A549 (cell line): ENCODE measurements at regions not wholly inside any gene's neighbourhood (a gene's known extent, or its start where the extent isn't known, plus 50 kb on each side); places are given as distances from the start of the nearest gene placed in this dataset.

Source experiments
- ATAC-seq, 2 experiments: fragments of 200-7000 bp in 1 of 2; fragments of >200 bp in 1 of 2; cut with Nextera tagmentation in 1 of 2; cut with Tn5 transposase in 1 of 2; 3 replicates each; pipeline versions ENCODE4 v1.8.0 to v1.9.1; 2018 to 2020; ENCODE audit warnings: mild to moderate bottlenecking in 1 of 2, moderate library complexity in 1 of 2
- CTCF ChIA-PET: fragments of 300-600 bp; sonication (Branson Sonifier 250); formaldehyde crosslinking; extraction: SDS; loops from one replicate; lab custom pipeline; 2021; ENCODE audit warnings: antibody characterized with exemption, inconsistent platforms; lab: Yijun Ruan, JAX
- POLR2A ChIA-PET: fragments of 350-600 bp; formaldehyde crosslinking; extraction: SDS; loops from one replicate; lab custom pipeline; 2021; ENCODE audit warnings: antibody characterized with exemption, inconsistent platforms; lab: Yijun Ruan, JAX
- DNase-seq, 2 experiments: peaks; one replicate each; pipeline versions ENCODE4 v3.0.0 to v3.0.0-alpha.2; 2011 to 2016; ENCODE audit warnings: low read depth in 1 of 2, low spot score in 1 of 2
- FAIRE-seq: peaks from 2 replicates; lab custom pipeline; 2011; peaks lifted over from hg19 to GRCh38; lab: Jason Lieb, UNC
- H3K27ac ChIP-seq, 2 experiments: fragments of >200 bp; sonication (Bioruptor Twin); formaldehyde crosslinking; 3 replicates each; pipeline ENCODE4 v1.5.1; 2016 to 2017
- H3K4me1 ChIP-seq: fragments of >200 bp; sonication (Bioruptor Twin); formaldehyde crosslinking; 3 replicates; pipeline ENCODE4 v1.6.1; 2016
- H3K4me2 ChIP-seq: fragments of >200 bp; sonication (Bioruptor Twin); formaldehyde crosslinking; 3 replicates; pipeline ENCODE4 v1.6.1; 2016
- H3K4me3 ChIP-seq: fragments of >200 bp; sonication (Bioruptor Twin); formaldehyde crosslinking; 3 replicates; pipeline ENCODE4 v1.5.1; 2016
- H3K9me3 ChIP-seq: fragments of >200 bp; sonication (Bioruptor Twin); formaldehyde crosslinking; 3 replicates; pipeline ENCODE4 v1.6.1; 2016
- CHD2 ChIP-seq: fragments of 150-350 bp; IDR thresholded peaks from 2 replicates; pipeline ENCODE4 v1.6.1; 2014; ENCODE audit warnings: low read length; ENCODE audit not compliant: partially characterized antibody
- CHD4 ChIP-seq: fragments of 200-600 bp; sonication (generic); IDR thresholded peaks from 2 replicates; pipeline ENCODE4 v1.6.1; 2016; ENCODE audit warnings: antibody characterized with exemption, mild to moderate bottlenecking, borderline replicate concordance
- EHF ChIP-seq: fragments of 250-450 bp; sonication (Bioruptor Pico); IDR thresholded peaks from 2 replicates; pipeline ENCODE4 v1.5.0; 2020; ENCODE audit warnings: mild to moderate bottlenecking
- EHMT2 ChIP-seq: fragments of 200-600 bp; sonication (generic); IDR thresholded peaks from 2 replicates; pipeline ENCODE4 v1.6.1; 2016; ENCODE audit warnings: antibody characterized with exemption, low read depth, mild to moderate bottlenecking, moderate library complexity
- EP300 ChIP-seq, 2 experiments: fragments of >200 bp; sonication (Bioruptor Twin); formaldehyde crosslinking; IDR thresholded peaks; 2 replicates in 1 of 2; 3 replicates in 1 of 2; pipeline ENCODE4 v1.6.1; 2016 to 2017
- FOSL2 ChIP-seq, 2 experiments: fragments of 450-650 bp in 1 of 2; fragments of >200 bp in 1 of 2; sonication (Bioruptor Twin) in 1 of 2; formaldehyde crosslinking; IDR thresholded peaks; 2 replicates each; pipeline versions ENCODE4 v1.5.0 to v1.6.1; 2016 to 2020; ENCODE audit warnings: mild to moderate bottlenecking in 1 of 2, moderate library complexity in 1 of 2
- HOXA7 ChIP-seq: fragments of 250-450 bp; sonication (Bioruptor Pico); IDR thresholded peaks from 2 replicates; pipeline ENCODE4 v1.5.0; 2020; ENCODE audit warnings: mild to moderate bottlenecking, moderate library complexity
- HOXB13 ChIP-seq: fragments of 250-450 bp; sonication (Bioruptor Pico); IDR thresholded peaks from 2 replicates; pipeline ENCODE4 v1.5.0; 2020; ENCODE audit warnings: low read depth, mild to moderate bottlenecking, moderate library complexity
- JUN ChIP-seq, 2 experiments: fragments of >200 bp; sonication (Bioruptor Twin); formaldehyde crosslinking; IDR thresholded peaks; 2 replicates in 1 of 2; 3 replicates in 1 of 2; pipeline ENCODE4 v1.6.1; 2016 to 2017
- KDM1A ChIP-seq: fragments of 200-600 bp; sonication (generic); IDR thresholded peaks from 2 replicates; pipeline ENCODE4 v1.6.1; 2016; ENCODE audit warnings: low read depth, mild to moderate bottlenecking
- MAFK ChIP-seq: fragments of 450-650 bp; IDR thresholded peaks from 2 replicates; pipeline ENCODE4 v1.6.1; 2014; ENCODE audit not compliant: partially characterized antibody
- MAZ ChIP-seq: fragments of 150-350 bp; IDR thresholded peaks from 2 replicates; pipeline ENCODE4 v1.6.1; 2014; ENCODE audit warnings: antibody characterized with exemption, low read depth, low read length, borderline replicate concordance
- NFE2L2 ChIP-seq: fragments of 150-350 bp; conservative IDR thresholded peaks from 2 replicates; pipeline ENCODE4 v1.6.1; 2014; ENCODE audit warnings: low read length
- NPAS2 ChIP-seq: fragments of 250-450 bp; sonication (Bioruptor Pico); IDR thresholded peaks from 2 replicates; pipeline ENCODE4 v1.8.0; 2022; ENCODE audit warnings: mild to moderate bottlenecking, moderate library complexity, borderline replicate concordance
- PBX3 ChIP-seq: IDR thresholded peaks from 2 replicates; pipeline ENCODE4 v1.6.1; 2012
- PHF8 ChIP-seq: fragments of 200-600 bp; sonication (generic); IDR thresholded peaks from 2 replicates; pipeline ENCODE4 v1.6.1; 2016; ENCODE audit warnings: low read depth, mild to moderate bottlenecking, antibody characterized with exemption, moderate library complexity, borderline replicate concordance
- POLR2A ChIP-seq: IDR thresholded peaks from 2 replicates; pipeline ENCODE4 v1.6.1; 2012; ENCODE audit warnings: mild to moderate bottlenecking, low read length
- POLR2AphosphoS2 ChIP-seq: conservative IDR thresholded peaks from 2 replicates; pipeline ENCODE4 v1.6.1; 2012; ENCODE audit warnings: low read length, improper control_type of control experiment, inconsistent platforms
- RARB ChIP-seq: fragments of 250-450 bp; sonication (Bioruptor Pico); IDR thresholded peaks from 2 replicates; pipeline ENCODE4 v1.8.0; 2021; ENCODE audit warnings: mild to moderate bottlenecking, moderate library complexity
- RCOR1 ChIP-seq: fragments of 150-350 bp; IDR thresholded peaks from 2 replicates; pipeline ENCODE4 v1.6.1; 2014; ENCODE audit warnings: antibody characterized with exemption, low read length, low read depth
- RFX5 ChIP-seq: fragments of 450-650 bp; IDR thresholded peaks from 2 replicates; pipeline ENCODE4 v1.7.1; 2014; ENCODE audit warnings: antibody characterized with exemption, mild to moderate bottlenecking, moderate library complexity
- SMC3 ChIP-seq: fragments of >200 bp; sonication (Bioruptor Twin); formaldehyde crosslinking; IDR thresholded peaks from 3 replicates; pipeline ENCODE4 v1.6.1; 2018; ENCODE audit warnings: inconsistent platforms
- TP53 ChIP-seq: fragments of 250-450 bp; sonication (Bioruptor Pico); IDR thresholded peaks from 2 replicates; pipeline ENCODE4 v1.5.0; 2021; ENCODE audit warnings: mild to moderate bottlenecking, moderate library complexity
- ZC3H11A ChIP-seq: fragments of 450-650 bp; IDR thresholded peaks from 2 replicates; pipeline ENCODE4 v1.6.1; 2014; ENCODE audit warnings: antibody characterized with exemption, mild to moderate bottlenecking
- ZFP36 ChIP-seq: fragments of 450-650 bp; IDR thresholded peaks from 2 replicates; pipeline ENCODE4 v1.6.1; 2014; ENCODE audit warnings: borderline replicate concordance; ENCODE audit not compliant: partially characterized antibody
- WGBS: methylation state at CpG from one replicate; pipeline ENCODE4 v1.1.6; 2017; ENCODE audit errors: missing lambda C conversion rate; 5-methylcytosine and 5-hydroxymethylcytosine counted together
- TF ChIP-seq, protein P1 (sequence below): IDR thresholded peaks from 2 replicates; pipeline ENCODE4 v1.6.1; 2012

- Histone ChIP-seq H3K4me3 (no peak overlapping the region), H3K4me2 (no peak overlapping the region), H3K9me3 (no peaks in the 10 kb centered on the region), H3K4me1 (no peaks in the 10 kb centered on the region)
- no peak for ATAC-seq
- WGBS: 35% methylated on average over 10 of the region's 10 CpGs
- no peak for DNase-seq
- TF ChIP-seq, protein P1, sequence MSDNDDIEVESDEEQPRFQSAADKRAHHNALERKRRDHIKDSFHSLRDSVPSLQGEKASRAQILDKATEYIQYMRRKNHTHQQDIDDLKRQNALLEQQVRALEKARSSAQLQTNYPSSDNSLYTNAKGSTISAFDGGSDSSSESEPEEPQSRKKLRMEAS: no peak
- TF ChIP-seq HOXB13 (no peak), EP300 (IDR thresholded peaks at IDR 0.05) (no peak), POLR2AphosphoS2 (no peak), NFE2L2 (no peak), RCOR1 (no peak), SMC3 (no peak), EHF (CRISPR knock-in tag) (no peak)
- TF ChIP-seq, all 56 proteins: peak for 0
- FAIRE-seq: no peak
- CTCF ChIA-PET: no interaction called here
- POLR2A ChIA-PET: no interaction called here
- H3K27ac ChIP-seq: no peak overlapping the region
Measured at GRCh38 chr2:167776359-167776758, 471.0 kb downstream of the STK39 start.

- ChIA-PET POLR2A (no interaction called here), CTCF (no interaction called here)
- DNase-seq (no peak), FAIRE-seq (no peak), ATAC-seq (no peak)
- H3K27ac ChIP-seq: no peak overlapping the region
- H3K4me3 ChIP-seq: no peak overlapping the region
- H3K4me2 ChIP-seq: no peak overlapping the region
- 39% methylated on average over 2 of the region's 2 CpGs for WGBS
- no peak for TF ChIP-seq FOSL2 (IDR thresholded peaks at IDR 0.05)
- TF ChIP-seq FOSL2 (CRISPR knock-in tag; IDR thresholded peaks at IDR 0.05): no peak
- TF ChIP-seq CHD4: no peak
- TF ChIP-seq POLR2A: no peak
- no peak for TF ChIP-seq KDM1A
- TF ChIP-seq MAZ: no peak
- TF ChIP-seq PHF8: no peak
- no peak for TF ChIP-seq POLR2AphosphoS2
- TF ChIP-seq, protein P1: no peak
- TF ChIP-seq ZC3H11A: no peak
- no peak for TF ChIP-seq ZFP36
- TF ChIP-seq RARB: no peak
- no peak for TF ChIP-seq PBX3
- TF ChIP-seq HOXA7 (CRISPR knock-in tag): no peak
- no peak for TF ChIP-seq TP53
- no peaks in the 10 kb centered on the region for H3K9me3 ChIP-seq
- H3K4me1 ChIP-seq: no peaks in the 10 kb centered on the region
Measured at GRCh38 chr2:167771628-167772027, 475.8 kb downstream of the STK39 start.

DNA sequence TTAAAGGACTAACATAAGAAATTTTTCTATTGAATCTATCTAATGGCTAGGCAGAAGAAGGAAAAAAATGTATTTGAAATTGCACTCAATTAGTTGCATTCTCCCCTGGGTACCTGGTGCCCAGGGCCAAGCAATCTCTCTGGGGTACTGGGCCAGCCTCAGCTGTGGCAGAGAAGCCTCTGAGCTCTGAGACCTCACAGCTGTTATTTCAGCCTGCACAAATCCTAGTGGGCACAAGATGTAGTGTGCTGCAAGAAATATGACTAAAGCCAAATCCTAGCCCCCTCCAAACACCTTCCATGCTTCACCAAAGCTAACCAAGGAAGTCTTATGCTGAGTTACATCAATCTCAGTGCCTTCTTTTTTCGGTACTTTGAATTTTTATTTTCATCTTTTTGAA, 478.4 kb downstream of the STK39 start:
- Histone ChIP-seq H3K27ac (no peak overlapping the region), H3K4me3 (no peak overlapping the region), H3K4me1 (no peaks in the 10 kb centered on the region), H3K4me2 (no peak overlapping the region), H3K9me3 (no peaks in the 10 kb centered on the region)
- DNase-seq: no peak
- ATAC-seq: no peak
- WGBS: 8% methylated on average over 1 of the region's 1 CpG
- ChIA-PET POLR2A (no interaction called here), CTCF (interaction anchor here (0.9 kb wide), 1 partner anchor 21 kb away, joined by 3 read pairs; no protein-coding TSS in a partner anchor)
- FAIRE-seq: no peak
- TF ChIP-seq NPAS2 (no peak), EHMT2 (no peak), RFX5 (no peak), MAFK (no peak), CHD2 (no peak), HOXA7 (CRISPR knock-in tag) (no peak), JUN (IDR thresholded peaks at IDR 0.05) (no peak)
